ENCODE measurements at regions not wholly inside any gene's neighbourhood (a gene's known extent, or its start where the extent isn't known, plus 50 kb on each side); places are given as distances from the start of the nearest gene placed in this dataset.

DNA sequence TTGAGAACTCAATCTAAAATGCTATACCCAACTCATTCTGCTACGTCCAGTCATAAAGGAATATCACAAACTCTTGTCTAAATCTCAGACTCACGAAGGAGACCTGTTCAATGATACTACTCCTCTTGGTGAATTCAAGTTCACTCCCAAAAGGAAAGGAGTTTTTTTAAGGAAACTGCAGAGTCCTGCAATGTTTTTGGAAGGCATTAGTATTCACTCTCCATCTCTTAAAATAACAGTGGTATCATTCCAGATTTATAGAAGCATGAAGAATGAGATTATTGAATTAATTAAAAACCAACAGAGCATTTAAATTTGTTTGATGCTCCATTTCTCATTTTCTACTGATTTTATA is 73.4 kb downstream of the FOXD1 start:
- DNase-seq (ENCODE audit: low spot score) (no peak), ATAC-seq (no peak)

DNA sequence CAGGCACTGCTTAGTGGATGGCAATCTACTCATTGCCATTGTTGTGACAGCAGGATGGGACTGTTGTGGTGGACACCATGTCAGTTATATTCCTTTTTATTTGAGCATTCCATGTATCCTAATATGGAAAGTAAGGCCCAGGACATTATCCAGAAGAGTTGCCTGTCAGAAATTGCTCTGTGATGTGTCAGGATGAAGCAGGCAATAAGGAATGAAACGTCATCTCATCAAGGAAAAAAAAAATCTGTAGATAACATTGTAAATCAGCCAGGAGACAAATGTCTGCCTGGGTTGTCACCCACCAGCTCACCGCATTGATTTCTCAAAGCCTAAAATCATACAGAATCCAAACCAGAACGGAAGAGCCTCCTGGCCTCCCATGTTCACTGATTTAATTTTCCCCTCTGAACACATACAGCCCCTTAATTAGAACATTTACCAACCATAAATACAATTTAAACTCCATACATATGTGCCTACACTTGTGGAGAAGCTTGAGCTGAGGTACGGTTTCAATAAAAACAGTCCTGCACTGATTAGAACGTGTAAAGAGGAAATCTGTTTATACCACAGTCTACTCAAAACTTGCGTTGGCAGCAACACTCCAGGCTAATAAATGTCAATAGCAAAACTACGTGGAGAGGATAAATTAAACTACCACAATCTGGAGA is 73.9 kb downstream of the FOXD1 start:
- no peak for ATAC-seq
- DNase-seq (ENCODE audit: low spot score) = no peak

DNA sequence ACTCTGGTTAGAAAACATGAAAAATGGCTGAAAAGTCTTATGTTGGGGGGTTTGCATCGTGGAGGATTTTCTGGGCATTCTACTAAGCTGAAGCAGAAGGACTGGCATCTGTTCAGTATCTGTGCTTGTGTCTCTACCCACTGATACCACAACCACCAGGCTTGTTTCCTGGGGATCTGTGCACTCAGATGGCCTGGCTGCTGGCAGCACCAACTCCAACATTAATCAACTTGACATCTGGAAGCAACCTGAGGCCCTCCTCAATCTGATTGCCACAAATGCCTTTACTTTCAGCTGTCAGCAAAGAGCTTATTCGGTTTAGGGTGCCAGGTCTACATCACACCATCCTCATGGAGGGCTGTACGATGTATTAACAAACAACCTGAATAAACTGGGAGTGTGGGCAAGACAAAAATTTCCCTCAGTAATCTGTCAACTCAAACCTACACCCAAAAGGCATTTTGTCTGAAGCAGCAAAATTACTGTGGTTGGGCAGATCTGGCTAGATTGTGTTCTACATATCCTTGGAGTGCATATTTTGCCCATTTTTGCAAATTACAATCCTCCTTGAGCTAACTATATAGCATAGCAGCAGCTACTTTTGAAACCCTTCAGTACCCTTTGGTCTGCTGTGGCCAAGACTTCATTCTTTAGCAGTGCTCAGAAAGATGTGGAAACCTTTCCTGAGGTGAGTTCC is 74.6 kb downstream of the FOXD1 start:
- DNase-seq (ENCODE audit: low spot score) = no peak
- ATAC-seq = no peak

DNA sequence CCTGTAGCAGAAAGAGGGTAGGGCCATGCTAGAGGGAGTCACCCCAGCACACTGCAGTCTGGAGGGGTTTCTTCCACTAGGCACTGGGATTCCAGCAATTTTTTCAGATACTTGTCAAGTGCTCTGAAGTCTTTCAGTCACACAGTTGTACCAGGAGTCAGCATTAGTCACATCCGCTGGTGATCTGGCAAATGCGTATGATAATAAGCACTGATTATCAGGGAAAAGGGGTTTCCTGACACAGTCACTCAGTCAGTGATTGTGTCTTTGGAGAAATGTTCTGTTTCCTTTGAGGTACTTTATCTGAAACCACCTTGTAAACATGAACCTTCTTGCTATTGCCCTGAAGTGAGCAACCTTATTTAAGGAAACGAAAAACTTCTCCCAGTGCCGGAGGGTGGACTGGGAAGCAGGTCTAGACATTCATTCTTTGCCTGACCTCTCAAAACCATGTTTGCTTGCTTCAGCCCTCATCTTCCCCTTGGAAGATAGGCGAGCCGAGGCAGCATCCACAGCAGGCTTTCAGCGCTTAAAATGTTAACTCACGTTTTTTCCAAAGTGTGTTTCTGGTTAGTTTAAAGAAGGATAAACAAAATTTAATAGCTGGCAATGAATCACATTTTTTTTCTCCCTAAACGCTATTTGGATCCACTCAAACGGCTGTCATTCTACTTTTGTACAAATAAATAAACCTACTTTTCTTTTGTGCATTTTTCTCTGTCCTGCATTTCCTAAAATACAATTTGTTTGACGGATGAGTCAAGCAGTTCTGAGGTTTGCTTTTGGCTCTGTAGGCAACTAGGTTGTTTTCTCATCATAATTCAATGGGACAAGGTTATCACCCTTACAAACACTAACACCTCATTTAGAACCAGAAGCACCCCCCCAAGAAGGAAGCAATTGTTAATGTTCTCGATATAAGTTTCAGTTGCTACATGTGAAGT is 77.7 kb downstream of the FOXD1 start:
- ATAC-seq (no peak), DNase-seq (ENCODE audit: low spot score) (no peak)

DNA sequence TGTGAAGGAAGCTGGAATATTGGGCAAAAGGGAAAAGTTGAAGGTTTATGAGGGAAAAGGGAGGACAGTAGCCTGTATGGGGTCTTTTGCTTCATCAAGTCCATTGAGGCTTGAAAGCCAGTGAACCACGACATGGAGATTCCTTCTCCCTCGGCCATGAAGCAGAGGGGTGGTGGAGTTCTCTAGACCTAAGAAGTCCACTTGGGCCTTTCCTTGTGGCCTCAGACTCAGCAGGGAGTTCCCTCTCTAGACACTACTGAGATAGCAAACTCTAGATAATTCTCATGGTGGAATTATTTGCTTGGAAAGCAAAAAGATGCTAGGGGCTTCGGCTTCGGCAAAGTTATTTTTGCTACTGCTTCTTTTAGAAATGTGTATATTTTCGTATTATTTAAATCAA is 78.5 kb downstream of the FOXD1 start:
- DNase-seq (ENCODE audit: low spot score) = no peak

DNA sequence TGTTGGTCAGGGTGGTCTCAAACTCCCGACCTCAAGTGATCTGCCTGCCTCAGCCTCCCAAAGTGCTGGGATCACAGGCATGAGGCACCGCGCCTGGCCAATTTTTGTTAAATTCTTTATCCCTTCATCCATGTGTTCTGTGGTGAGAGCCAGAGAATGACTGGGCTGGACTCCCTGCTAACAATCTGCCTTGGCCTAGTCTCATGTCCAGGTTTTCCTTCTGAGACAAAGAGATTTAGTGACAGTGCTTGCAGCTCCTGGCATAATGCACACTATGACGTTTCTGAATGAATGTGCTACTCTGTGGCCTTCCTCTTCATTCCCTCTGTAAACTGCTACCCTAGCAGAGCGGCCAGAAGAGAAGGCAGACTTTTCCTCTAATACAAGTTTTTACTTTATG is 79.3 kb downstream of the FOXD1 start:
- ATAC-seq = no peak
- no peak for DNase-seq (ENCODE audit: low spot score)

More for the DNA sequence above, 78.5 kb downstream of the FOXD1 start:
- no peak for ATAC-seq

DNA sequence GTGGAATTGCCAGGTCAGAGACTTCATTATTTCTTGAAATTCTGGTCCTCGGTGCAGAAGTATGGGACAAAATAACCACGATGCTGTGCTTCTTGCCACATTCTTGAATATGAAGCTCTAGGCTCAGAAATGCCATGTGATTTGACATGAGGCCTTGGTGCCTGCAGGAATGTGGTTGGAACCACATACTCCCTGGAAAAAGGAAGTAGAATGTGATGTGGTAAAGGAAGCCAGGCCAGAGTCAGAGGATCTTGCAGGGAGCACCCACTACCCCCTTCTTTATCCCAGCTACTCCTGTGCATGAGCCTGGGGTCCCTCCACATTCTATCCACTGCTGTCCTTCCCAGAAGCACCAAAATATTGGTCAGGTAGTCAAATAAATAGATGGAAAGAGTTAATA is 80.9 kb downstream of the FOXD1 start:
- DNase-seq (ENCODE audit: low spot score) (no peak), ATAC-seq (no peak)

DNA sequence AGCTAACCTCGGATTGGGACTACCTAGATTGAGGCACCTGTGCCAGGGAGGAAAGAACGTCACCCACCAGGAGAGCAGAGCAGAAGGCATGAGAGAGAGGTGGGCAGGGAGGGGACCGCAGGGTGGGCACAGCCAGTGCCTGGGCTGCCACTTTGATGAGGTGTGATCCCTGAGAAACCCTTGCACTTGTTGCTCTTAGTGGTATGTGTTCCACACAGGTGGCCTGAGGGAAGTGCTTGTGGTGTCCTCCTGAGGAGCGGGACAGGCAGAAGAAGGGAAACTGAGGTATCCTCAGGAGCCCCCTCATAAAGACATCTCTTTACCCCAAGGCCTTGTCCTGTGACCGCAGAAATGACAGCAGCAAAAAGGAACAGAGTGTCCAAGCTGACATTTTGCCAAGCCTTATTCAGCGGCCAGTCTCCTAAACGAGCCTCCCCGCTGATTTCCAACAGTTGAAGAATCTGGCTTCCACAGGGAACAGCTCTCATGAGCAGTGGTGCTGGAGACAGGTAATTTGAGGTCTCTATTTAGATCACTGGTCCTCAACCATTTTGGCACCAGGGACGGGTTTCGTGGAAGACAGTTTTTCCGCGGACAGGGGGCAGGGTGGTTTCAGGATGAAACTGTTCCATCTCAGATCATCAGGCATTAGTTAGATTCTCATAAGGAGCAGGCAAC is 82.4 kb downstream of the FOXD1 start:
- no peak for ATAC-seq
- DNase-seq (ENCODE audit: low spot score) = no peak

DNA sequence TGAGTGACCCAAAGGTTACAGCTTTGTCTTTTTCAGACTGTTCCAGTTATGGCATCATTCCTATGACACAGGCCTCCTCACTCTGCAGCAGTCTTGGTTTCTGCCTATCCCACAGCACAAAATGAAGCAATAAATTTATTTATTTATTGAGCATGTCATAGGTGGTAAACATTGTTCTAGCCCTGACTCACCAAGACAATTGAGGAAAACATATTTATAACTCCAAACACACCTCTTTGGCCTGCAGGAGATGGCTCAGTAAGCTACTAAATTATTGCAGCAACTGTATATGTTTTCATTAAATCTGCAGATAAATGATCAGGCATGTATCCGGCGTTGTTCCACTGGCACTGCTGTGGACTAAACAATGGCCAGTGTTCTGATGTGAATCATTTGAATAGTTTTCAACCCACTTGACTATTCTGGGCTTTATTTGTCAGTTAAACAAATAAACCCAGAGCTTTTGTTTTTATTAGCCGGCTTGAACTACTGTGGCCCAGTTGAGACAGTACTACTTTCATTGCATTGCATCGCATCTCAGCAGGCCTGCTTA is 83.2 kb downstream of the FOXD1 start:
- ATAC-seq (no peak), DNase-seq (ENCODE audit: low spot score) (no peak)

DNA sequence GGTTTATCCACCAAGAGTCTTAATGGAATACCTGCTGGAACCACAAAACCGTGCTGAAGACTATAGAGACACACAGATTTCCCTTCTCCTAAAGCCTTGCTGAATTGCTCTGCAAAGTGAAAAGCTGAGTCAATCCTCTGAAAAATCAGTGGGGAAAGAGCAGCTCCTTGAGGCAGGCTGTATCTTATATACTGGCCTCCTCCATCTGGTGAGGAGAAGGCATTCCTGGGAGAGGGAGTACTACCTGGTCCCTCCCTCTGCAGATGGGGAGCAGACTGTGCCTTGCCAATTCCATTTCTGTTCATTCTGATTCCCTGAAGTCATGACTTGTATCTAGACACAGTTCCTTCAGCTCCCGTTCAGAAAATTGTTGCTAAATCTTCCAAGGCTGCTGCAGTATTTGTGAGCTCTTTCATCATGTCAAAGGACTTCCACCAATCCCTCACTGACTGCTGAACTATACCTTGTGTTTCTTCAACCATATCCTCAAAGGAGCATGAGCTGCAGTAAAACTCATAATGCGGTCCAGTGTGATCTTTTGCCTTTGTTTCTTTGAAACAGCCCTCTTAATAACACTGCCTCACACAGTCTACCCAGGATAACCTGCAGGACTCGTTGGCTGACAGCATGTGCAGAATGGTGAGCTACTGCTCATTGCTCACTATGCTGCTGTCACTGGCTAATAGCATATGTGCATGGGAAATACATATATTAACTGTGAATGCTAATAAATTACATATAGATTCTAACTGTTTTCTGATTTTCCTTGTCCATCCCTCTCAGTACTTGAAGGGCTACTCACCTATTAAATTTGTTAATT is 84.5 kb downstream of the FOXD1 start:
- no peak for ATAC-seq
- DNase-seq (ENCODE audit: low spot score) = no peak

DNA sequence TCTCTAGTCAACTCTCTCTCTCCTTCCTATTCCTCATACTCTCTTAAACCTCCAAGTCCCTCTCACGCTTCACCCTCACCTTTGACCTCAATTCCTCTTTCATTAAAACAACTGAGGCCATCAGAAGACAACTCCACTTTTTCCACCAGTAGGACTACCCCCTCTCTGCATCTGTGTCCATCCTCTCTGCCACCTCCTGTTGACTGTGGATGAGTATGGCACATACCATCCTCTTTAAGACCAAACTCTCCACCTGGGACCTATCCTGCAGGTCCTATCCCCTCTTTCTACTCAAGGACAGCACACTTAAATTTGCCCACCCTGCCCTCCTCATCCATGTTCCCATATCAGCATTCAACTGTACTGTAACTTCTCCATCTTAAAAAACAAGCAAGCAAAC is 89.2 kb downstream of the FOXD1 start:
- DNase-seq (ENCODE audit: low spot score) (no peak), ATAC-seq (no peak)

DNA sequence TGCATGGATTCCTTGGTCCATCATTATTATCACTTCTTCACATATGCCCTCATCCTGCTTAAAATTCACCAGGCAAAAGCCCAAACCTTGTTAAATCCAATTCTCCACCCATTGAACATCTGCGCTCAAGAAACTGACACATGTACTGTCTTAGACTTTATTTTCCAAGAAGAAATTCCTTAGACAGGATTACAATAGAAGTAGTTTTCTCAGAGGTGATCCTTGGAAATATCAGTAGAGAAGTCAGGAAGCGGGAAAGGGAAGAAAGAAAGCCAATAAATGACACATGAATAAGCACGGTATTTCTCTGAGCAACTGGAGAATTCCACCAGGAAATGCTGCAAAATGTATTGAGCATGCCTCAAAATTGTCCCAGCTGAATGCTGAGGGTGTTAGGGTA is 90.2 kb downstream of the FOXD1 start:
- DNase-seq (ENCODE audit: low spot score) (no peak), ATAC-seq (no peak)

DNA sequence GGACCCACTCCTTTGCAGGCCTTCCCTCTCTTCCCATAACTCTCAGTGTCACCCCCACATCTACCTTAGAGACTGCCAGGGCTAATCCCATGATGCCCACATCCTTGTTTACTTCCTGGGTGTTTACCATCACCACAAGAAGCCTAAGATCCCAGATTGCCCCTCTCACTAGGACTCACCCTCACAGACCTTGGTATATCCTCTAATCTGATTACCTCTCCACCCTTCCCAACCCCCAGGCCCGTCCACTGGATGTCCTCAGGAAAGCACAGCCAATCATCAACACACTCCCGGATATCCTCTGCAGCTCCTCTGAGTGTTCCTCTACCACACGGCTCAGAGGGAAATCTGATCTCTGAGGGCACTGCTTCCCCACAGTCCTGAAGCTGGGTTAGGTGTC is 91.0 kb downstream of the FOXD1 start:
- no peak for ATAC-seq

DNA sequence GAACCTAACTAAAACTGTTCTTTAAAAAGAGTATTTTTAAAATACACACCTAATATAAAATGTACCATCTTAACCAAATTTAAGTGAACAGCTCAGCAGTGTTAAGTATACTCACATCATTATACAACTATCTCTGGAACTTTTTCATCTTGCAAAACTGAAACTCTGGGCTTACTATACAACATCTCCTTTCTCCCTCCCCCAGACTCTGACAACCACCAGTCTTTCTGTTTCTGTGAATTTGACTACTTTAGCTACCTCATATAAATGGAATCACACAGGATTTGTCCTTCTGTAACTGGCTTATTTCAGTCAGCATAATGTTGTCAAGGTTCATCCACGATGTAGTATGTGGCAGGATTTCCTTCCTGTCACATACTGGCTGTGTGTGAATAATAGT is 93.5 kb downstream of the FOXD1 start:
- ATAC-seq (no peak), DNase-seq (ENCODE audit: low spot score) (no peak)

More for the DNA sequence above, 91.0 kb downstream of the FOXD1 start:
- DNase-seq (ENCODE audit: low spot score) = no peak

DNA sequence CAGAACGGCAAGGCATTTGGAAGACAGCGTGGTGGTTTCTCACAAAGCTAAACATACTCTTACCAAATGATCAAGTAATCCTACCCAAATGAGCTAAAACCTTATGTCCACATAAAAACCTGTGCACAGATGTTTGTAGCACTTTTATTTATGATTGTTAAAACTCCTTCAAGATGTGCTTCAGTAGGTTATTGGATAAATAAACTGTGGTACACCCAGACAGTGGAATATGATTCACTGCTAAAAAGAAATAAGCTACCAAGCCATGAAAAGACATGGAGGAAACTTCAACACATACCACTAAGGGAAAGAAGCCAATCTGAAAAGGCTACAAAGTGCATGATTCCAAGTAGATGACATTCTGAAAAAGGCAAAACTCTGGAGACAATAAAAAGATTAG is 94.2 kb downstream of the FOXD1 start:
- ATAC-seq = no peak
- DNase-seq (ENCODE audit: low spot score) = no peak

DNA sequence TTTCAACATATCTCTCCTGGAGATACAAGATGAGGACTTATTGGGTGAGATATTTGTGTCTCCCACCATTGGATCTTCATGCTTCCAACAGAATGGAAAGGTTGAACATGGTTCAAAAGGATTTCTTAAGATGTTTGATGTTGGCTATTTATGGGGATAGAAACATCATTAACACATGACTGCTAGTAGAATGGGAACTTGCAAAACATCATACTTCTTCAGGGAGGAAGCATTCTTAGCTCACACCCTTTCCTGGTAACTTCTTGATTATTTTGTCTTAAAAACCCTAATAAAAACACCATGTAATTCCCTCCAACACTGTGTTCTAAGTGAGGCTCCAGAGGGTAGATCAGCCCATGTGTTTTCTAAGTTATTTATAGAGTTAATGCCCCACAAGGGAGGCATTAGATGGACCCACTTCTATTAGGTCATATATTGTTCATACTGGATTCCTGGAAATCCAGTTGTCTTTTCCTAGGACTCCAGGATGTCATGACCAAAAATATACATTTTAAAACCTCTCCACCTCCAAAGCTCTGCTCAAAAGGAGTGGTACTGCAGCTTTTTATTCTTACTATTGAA is 95.8 kb downstream of the FOXD1 start:
- ATAC-seq = no peak
- DNase-seq (ENCODE audit: low spot score) = no peak

DNA sequence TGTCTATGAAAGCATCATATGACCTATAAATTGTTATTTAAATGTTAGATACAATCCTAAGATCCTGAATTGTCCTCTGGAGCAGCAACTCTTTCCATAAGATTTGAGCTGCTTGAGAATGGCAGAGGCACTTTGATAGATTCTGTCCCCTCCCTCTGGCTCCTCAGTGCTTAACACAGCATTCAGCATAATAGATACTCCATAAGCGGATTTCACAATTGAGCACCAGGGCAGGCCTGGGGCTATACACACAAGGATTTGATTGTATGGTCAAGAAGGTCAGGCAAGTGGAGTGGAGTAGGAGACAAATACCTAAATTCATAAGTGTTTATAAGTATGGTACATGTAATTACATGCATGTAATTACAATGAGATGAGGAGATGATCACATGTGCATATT is 96.3 kb downstream of the FOXD1 start:
- DNase-seq (ENCODE audit: low spot score) = no peak
- no peak for ATAC-seq

DNA sequence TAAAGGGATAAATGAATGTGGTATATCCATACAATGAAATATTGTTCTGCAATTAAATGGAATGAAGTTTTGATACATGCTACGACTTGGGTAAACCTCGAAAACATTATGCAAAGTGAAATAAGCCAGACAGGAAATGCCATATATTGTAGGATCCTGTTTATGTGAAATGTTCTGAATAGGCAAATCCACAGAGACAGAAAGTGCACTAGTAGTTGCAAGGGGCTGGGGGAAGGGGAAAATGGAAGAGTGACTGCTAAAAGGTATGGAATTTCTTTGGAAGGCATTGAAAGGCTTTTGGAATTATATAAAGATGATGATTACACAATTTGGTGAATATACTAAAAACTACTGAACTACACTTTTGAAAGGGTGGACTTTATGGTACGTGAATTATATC is 97.0 kb downstream of the FOXD1 start:
- ATAC-seq = no peak
- no peak for DNase-seq (ENCODE audit: low spot score)

DNA sequence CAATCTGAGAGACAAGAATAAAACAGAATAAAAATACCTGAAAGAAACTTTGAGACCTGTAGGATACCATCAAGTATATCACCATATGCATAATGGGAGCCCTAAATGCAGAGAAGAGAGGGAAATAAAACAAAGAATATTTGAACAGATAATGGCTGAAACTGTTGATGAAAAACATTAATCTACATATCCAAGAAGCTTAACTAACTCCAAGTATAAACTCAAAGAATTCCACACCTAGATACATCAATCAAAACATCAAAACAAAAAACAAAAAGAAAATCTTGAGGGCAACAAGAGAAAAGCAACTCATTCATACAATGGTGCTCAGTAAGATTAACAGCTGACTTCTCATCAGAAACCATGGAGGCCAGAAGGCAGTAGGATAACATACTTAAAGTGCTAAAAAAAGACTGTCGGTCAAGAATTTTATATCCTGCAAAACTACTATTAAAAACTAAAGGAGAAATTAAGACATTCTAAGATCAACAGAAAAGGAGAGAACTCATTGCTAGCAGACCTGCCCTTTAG is 101.6 kb downstream of the FOXD1 start:
- no peak for ATAC-seq
- DNase-seq (ENCODE audit: low spot score) = no peak

DNA sequence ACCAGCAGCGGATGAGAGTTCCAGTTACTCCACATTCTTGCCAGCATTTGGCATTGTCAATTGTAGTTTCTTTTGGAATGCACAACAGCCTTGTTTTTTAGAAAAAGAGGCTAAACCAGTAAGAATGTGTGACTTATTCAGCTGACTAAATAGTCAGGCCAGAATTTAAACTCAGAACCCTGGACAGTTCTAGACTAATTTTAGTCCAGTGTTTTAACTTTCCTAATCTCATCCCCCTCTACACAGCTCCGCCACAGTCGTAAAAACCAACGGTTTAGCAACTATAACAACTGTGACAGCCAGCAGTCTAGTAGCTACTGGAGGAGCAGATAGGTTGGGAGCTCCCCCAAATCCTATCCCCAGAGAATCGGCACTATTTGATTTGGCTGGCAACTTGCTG is 103.7 kb downstream of the FOXD1 start:
- ATAC-seq (no peak), DNase-seq (ENCODE audit: low spot score) (no peak)
